ENCODE measurements at regions not wholly inside any gene's neighbourhood (a gene's known extent, or its start where the extent isn't known, plus 50 kb on each side); places are given as distances from the start of the nearest gene placed in this dataset.

- TF ChIP-seq EZH2 (IDR thresholded peaks at IDR 0.05) (no peak), CTCF (IDR thresholded peaks at IDR 0.05) (no peak)
These were observed 59.1 kb upstream of the TLE3 start for GRCh38 chr15:70156671-70157271.
